Hepatocyte (in vitro differentiated cells): ENCODE measurements at regions not wholly inside any gene's neighbourhood (a gene's known extent, or its start where the extent isn't known, plus 50 kb on each side); places are given as distances from the start of the nearest gene placed in this dataset.

Source experiments
- EZH2 ChIP-seq: fragments of 200-600 bp; sonication (generic); IDR thresholded peaks from 2 replicates; pipeline ENCODE4 v1.6.1; 2016; ENCODE audit warnings: antibody characterized with exemption, mild to moderate bottlenecking, borderline replicate concordance
- EZH2phosphoT487 ChIP-seq: fragments of 200-600 bp; sonication (generic); IDR thresholded peaks from one replicate; pipeline ENCODE4 v1.6.1; 2018; ENCODE audit warnings: antibody characterized with exemption, mild to moderate bottlenecking, low read depth, moderate library complexity; ENCODE audit not compliant: unreplicated experiment, severe bottlenecking
- TF ChIP-seq, protein P1 (sequence below): fragments of 200-600 bp; sonication (generic); IDR thresholded peaks from 2 replicates; pipeline ENCODE4 v1.5.1; 2016; ENCODE audit warnings: antibody characterized with exemption, mild to moderate bottlenecking; ENCODE audit not compliant: poor library complexity

DNA sequence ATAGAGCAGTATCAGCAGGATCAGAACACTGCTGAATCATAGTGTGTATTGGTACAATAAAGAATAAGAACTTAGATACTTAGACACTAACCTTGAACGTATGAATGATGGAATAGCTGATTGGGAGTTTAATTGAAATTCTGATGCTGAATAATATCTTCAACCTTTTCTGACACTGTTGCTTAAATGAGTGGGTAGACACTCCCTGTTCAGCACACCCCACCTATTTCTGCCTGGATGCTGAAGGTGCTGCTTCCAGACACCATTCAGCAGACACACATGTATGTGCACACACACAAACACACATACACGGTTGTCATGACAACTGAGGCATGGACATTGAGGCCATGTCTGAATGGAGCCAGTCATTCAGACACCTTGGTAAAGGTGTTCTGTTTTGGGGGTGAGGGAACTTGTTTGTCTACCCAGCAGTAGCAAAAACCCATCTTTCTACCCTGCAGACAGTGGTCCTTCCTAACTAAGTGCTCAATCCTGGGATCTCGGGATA lies 54.3 kb downstream of the TMEM215 start:
- TF ChIP-seq, protein P1, sequence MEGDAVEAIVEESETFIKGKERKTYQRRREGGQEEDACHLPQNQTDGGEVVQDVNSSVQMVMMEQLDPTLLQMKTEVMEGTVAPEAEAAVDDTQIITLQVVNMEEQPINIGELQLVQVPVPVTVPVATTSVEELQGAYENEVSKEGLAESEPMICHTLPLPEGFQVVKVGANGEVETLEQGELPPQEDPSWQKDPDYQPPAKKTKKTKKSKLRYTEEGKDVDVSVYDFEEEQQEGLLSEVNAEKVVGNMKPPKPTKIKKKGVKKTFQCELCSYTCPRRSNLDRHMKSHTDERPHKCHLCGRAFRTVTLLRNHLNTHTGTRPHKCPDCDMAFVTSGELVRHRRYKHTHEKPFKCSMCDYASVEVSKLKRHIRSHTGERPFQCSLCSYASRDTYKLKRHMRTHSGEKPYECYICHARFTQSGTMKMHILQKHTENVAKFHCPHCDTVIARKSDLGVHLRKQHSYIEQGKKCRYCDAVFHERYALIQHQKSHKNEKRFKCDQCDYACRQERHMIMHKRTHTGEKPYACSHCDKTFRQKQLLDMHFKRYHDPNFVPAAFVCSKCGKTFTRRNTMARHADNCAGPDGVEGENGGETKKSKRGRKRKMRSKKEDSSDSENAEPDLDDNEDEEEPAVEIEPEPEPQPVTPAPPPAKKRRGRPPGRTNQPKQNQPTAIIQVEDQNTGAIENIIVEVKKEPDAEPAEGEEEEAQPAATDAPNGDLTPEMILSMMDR: no peak
- no peak for TF ChIP-seq EZH2phosphoT487
- TF ChIP-seq EZH2: no peak
